ENCODE measurements at regions not wholly inside any gene's neighbourhood (a gene's known extent, or its start where the extent isn't known, plus 50 kb on each side); places are given as distances from the start of the nearest gene placed in this dataset.

DNA sequence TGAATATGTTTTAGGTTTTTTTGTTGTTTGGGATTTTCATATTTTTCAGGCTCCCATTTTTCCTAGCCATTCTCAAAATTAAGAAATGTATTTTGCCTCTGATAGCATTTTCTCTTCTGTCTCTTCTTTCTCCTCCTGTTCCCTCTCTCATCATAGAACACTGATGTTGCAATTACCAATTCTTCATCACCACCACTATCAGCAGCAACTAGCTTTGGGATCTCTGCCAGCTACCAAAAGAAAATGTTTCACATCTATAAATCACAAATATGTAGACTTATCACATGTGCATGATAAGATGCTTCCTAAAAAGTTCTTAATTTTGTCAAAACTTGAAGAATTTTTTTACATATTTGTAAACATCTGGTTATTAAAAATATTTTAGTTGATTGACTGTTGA, 887.1 kb downstream of the MAT2B start:
- Histone ChIP-seq H3K9me3 (ENCODE audit: control extremely low read depth in 1 of 3, control insufficient read depth in 2 of 3, insufficient read depth in 1 of 3, low read length in 2 of 3) (no peaks in the 10 kb centered on the region), H3K79me2 (ENCODE audit: control insufficient read depth, insufficient read depth, low read length) (no peaks in the 10 kb centered on the region), H3K36me3 (replicated peaks in 1 of 2; ENCODE audit: control extremely low read depth in 1 of 2, control insufficient read depth in 1 of 2, extremely low read depth in 1 of 2, insufficient read depth in 2 of 2, low read length in 1 of 2) (no peaks in the 10 kb centered on the region), H3K27ac (ENCODE audit: low read length in 2 of 2) (no peak overlapping the region), H3K27me3 (replicated peaks in 1 of 4; ENCODE audit: control extremely low read depth in 1 of 4, control insufficient read depth in 3 of 4, insufficient read depth in 4 of 4, low read length in 3 of 4) (no peaks in the 10 kb centered on the region), H2AFZ (ENCODE audit: insufficient read depth, low read depth, low read length, poor library complexity, severe bottlenecking) (no peak overlapping the region), H3K4me3 (ENCODE audit: control extremely low read depth in 1 of 5, extremely low read depth in 1 of 5, insufficient read depth in 1 of 5, low read depth in 2 of 5, low read length in 4 of 5) (no peak overlapping the region), H3K4me1 (ENCODE audit: control insufficient read depth in 2 of 2, insufficient read depth in 2 of 2, low read length in 2 of 2) (no peaks in the 10 kb centered on the region), H4K20me1 (ENCODE audit: control insufficient read depth, insufficient read depth, low read length, poor library complexity, severe bottlenecking) (no peaks in the 10 kb centered on the region), H3K9ac (ENCODE audit: low read length) (no peak overlapping the region), H3K4me2 (replicated peaks; ENCODE audit: low read depth, low read length, poor library complexity, severe bottlenecking) (no peak overlapping the region)
- no peak for DNase-seq
- Mint-ChIP-seq H3K4me1 (no peaks in the 10 kb centered on the region), H3K27me3 (no peaks in the 10 kb centered on the region), H3K9me3 (ENCODE audit: insufficient read depth) (no peaks in the 10 kb centered on the region), H3K4me3 (no peak overlapping the region), H3K27ac (no peak overlapping the region)
- ATAC-seq (ENCODE audit: low read depth) = no peak
- ChIA-PET POLR2A (no interaction called here), CTCF (no interaction called here)
- no peak for TF ChIP-seq CTCF (IDR thresholded peaks at IDR 0.05)
- TF ChIP-seq EZH2 (IDR thresholded peaks at IDR 0.05; ENCODE audit: borderline replicate concordance, insufficient read depth, low read depth, low read length, poor library complexity, severe bottlenecking) = no peak
- intact Hi-C loops (cut with micrococcal nuclease) = no loop called here

GRCh38 chr5:164394686-164395194, 889.3 kb downstream of the MAT2B start:
- H3K9ac ChIP-seq (ENCODE audit: low read length) = no peak overlapping the region
- CTCF ChIA-PET = no interaction called here
- TF ChIP-seq EZH2 (IDR thresholded peaks at IDR 0.05; ENCODE audit: borderline replicate concordance, insufficient read depth, low read depth, low read length, poor library complexity, severe bottlenecking) = no peak
- no peak for TF ChIP-seq CTCF (IDR thresholded peaks at IDR 0.05)
- H4K20me1 ChIP-seq (ENCODE audit: control insufficient read depth, insufficient read depth, low read length, poor library complexity, severe bottlenecking) = no peaks in the 10 kb centered on the region
- no peak overlapping the region for H3K4me3 Mint-ChIP-seq
- no peak overlapping the region for H3K4me3 ChIP-seq (ENCODE audit: control extremely low read depth in 1 of 5, extremely low read depth in 1 of 5, insufficient read depth in 1 of 5, low read depth in 2 of 5, low read length in 4 of 5)
- H3K4me2 ChIP-seq (replicated peaks; ENCODE audit: low read depth, low read length, poor library complexity, severe bottlenecking) = no peak overlapping the region
- ATAC-seq (ENCODE audit: low read depth) (no peak), DNase-seq (no peak)
- POLR2A ChIA-PET = no interaction called here
- no peaks in the 10 kb centered on the region for H3K36me3 ChIP-seq (replicated peaks in 1 of 2; ENCODE audit: control extremely low read depth in 1 of 2, control insufficient read depth in 1 of 2, extremely low read depth in 1 of 2, insufficient read depth in 2 of 2, low read length in 1 of 2)
- no peak overlapping the region for H3K27ac ChIP-seq (ENCODE audit: low read length in 2 of 2)
- H3K27me3 ChIP-seq (replicated peaks in 1 of 4; ENCODE audit: control extremely low read depth in 1 of 4, control insufficient read depth in 3 of 4, insufficient read depth in 4 of 4, low read length in 3 of 4) = no peaks in the 10 kb centered on the region
- H3K4me1 ChIP-seq (ENCODE audit: control insufficient read depth in 2 of 2, insufficient read depth in 2 of 2, low read length in 2 of 2) = no peaks in the 10 kb centered on the region
- no peaks in the 10 kb centered on the region for H3K27me3 Mint-ChIP-seq
- H3K4me1 Mint-ChIP-seq = no peaks in the 10 kb centered on the region
- no CpG with 5 or more reads among the region's 5 CpGs for WGBS (ENCODE audit: insufficient coverage)
- H3K79me2 ChIP-seq (ENCODE audit: control insufficient read depth, insufficient read depth, low read length) = no peaks in the 10 kb centered on the region
- no peak overlapping the region for H3K27ac Mint-ChIP-seq
- no peaks in the 10 kb centered on the region for H3K9me3 ChIP-seq (ENCODE audit: control extremely low read depth in 1 of 3, control insufficient read depth in 2 of 3, insufficient read depth in 1 of 3, low read length in 2 of 3)
- no peaks in the 10 kb centered on the region for H3K9me3 Mint-ChIP-seq (ENCODE audit: insufficient read depth)
- no peak overlapping the region for H2AFZ ChIP-seq (ENCODE audit: insufficient read depth, low read depth, low read length, poor library complexity, severe bottlenecking)
- intact Hi-C loops (cut with micrococcal nuclease) = no loop called here
